B cell (primary cell): ENCODE measurements at regions not wholly inside any gene's neighbourhood (a gene's known extent, or its start where the extent isn't known, plus 50 kb on each side); places are given as distances from the start of the nearest gene placed in this dataset.
"Not testable (repeated sequence)": the region's sequence is repeated elsewhere in the genome, so short reads cannot be mapped to it uniquely, and the experiment has no call there.

Experiments
- ATAC-seq: fragments of 200-7000 bp; cut with Tn5 transposase; one replicate; pipeline ENCODE4 v1.10.0; 2021; ENCODE audit warnings: low read depth, mild to moderate bottlenecking, moderate number of reproducible peaks, moderate library complexity
- CTCF ChIA-PET: fragments of 350-600 bp; sonication (Branson Sonifier 250); formaldehyde crosslinking; loops from one replicate; lab custom pipeline; 2021; ENCODE audit warnings: antibody characterized with exemption, inconsistent platforms; lab: Charles Lee
- POLR2A ChIA-PET: fragments of 350-600 bp; sonication (Branson Sonifier 250); formaldehyde crosslinking; loops from one replicate; lab custom pipeline; 2021; ENCODE audit warnings: antibody characterized with exemption; lab: Charles Lee
- DNase-seq: peaks from one replicate; pipeline ENCODE4 v3.0.0; 2013
- H2AFZ ChIP-seq: 2 replicates; pipeline ENCODE4 v1.6.1; 2012; ENCODE audit warnings: mild to moderate bottlenecking, low read depth, low read length; ENCODE audit not compliant: insufficient read depth, poor library complexity, severe bottlenecking
- H3K27ac ChIP-seq, 2 donors: 1 replicate in 1 of 2; 2 replicates in 1 of 2; pipeline ENCODE4 v1.5.1; 2012 to 2013; ENCODE audit warnings: low read length in 2 of 2, mild to moderate bottlenecking in 2 of 2, moderate library complexity in 1 of 2
- H3K27me3 ChIP-seq, 4 experiments: fragments of 200-600 bp in 1 of 4; sonication (generic) in 1 of 4; replicated peaks in 1 of 4; 1 replicate in 2 of 4; 2 replicates in 2 of 4; pipeline versions ENCODE4 v1.6.1 to v1.7.0; 2013 to 2016; ENCODE audit warnings: low read length in 3 of 4, mild to moderate bottlenecking in 2 of 4, mixed read lengths in 1 of 4, moderate library complexity in 1 of 4; ENCODE audit not compliant: insufficient read depth in 4 of 4, control insufficient read depth in 3 of 4; ENCODE audit errors: control extremely low read depth in 1 of 4
- H3K36me3 ChIP-seq, 2 experiments: replicated peaks in 1 of 2; 1 replicate in 1 of 2; 2 replicates in 1 of 2; pipeline versions ENCODE4 v1.6.1 to v1.7.1; 2013; ENCODE audit warnings: low read length in 1 of 2; ENCODE audit not compliant: insufficient read depth in 2 of 2, control insufficient read depth in 1 of 2; ENCODE audit errors: control extremely low read depth in 1 of 2, extremely low read depth in 1 of 2
- H3K4me1 ChIP-seq, 2 donors: fragments of 200-600 bp in 1 of 2; sonication (generic) in 1 of 2; 1 replicate in 1 of 2; 2 replicates in 1 of 2; pipeline versions ENCODE4 v1.5.1 to v1.6.1; 2013 to 2017; ENCODE audit warnings: low read length in 2 of 2; ENCODE audit not compliant: control insufficient read depth in 2 of 2, insufficient read depth in 2 of 2
- H3K4me2 ChIP-seq: replicated peaks from 2 replicates; pipeline ENCODE3; 2012; ENCODE audit warnings: mild to moderate bottlenecking, low read depth, low read length; ENCODE audit not compliant: poor library complexity, severe bottlenecking
- H3K4me3 ChIP-seq, 5 experiments: fragments of 200-600 bp in 1 of 5; sonication (generic) in 1 of 5; 1 replicate in 3 of 5; 2 replicates in 2 of 5; pipeline versions ENCODE4 v1.5.1 to v1.7.0; 2011 to 2016; ENCODE audit warnings: low read length in 4 of 5, mild to moderate bottlenecking in 4 of 5, low read depth in 2 of 5, control low read depth in 1 of 5, moderate library complexity in 1 of 5; ENCODE audit not compliant: insufficient read depth in 1 of 5; ENCODE audit errors: control extremely low read depth in 1 of 5, extremely low read depth in 1 of 5
- H3K79me2 ChIP-seq: fragments of 200-600 bp; sonication (generic); one replicate; pipeline ENCODE4 v1.6.0; 2016; ENCODE audit warnings: low read length; ENCODE audit not compliant: control insufficient read depth, insufficient read depth
- H3K9ac ChIP-seq: fragments of 200-600 bp; sonication (generic); 2 replicates; pipeline ENCODE4 v1.6.1; 2017; ENCODE audit warnings: mild to moderate bottlenecking, low read length, moderate library complexity
- H3K9me3 ChIP-seq, 3 donors: one replicate each; pipeline versions ENCODE4 v1.6.1 to v1.7.1; 2013; ENCODE audit warnings: low read length in 2 of 3; ENCODE audit not compliant: control insufficient read depth in 2 of 3, insufficient read depth in 1 of 3; ENCODE audit errors: control extremely low read depth in 1 of 3
- H4K20me1 ChIP-seq: 2 replicates; pipeline ENCODE4 v1.6.0; 2012; ENCODE audit warnings: mild to moderate bottlenecking, low read length; ENCODE audit not compliant: insufficient read depth, control insufficient read depth, poor library complexity, severe bottlenecking
- H3K27ac Mint-ChIP-seq: one replicate; pipeline ENCODE4 v1.8.0; 2021; ENCODE audit warnings: mixed read lengths
- H3K27me3 Mint-ChIP-seq: one replicate; pipeline ENCODE4 v1.8.0; 2021; ENCODE audit warnings: mixed read lengths
- H3K4me1 Mint-ChIP-seq: one replicate; pipeline ENCODE4 v1.8.0; 2021; ENCODE audit warnings: mixed read lengths
- H3K4me3 Mint-ChIP-seq: one replicate; pipeline ENCODE4 v1.8.0; 2021; ENCODE audit warnings: mixed read lengths
- H3K9me3 Mint-ChIP-seq: one replicate; pipeline ENCODE4 v1.8.0; 2022; ENCODE audit warnings: mixed read lengths; ENCODE audit not compliant: insufficient read depth
- WGBS: methylation state at CpG from one replicate; pipeline ENCODE4 v1.1.5; 2013; ENCODE audit warnings: missing lambda C conversion rate; ENCODE audit not compliant: insufficient coverage; 5-methylcytosine and 5-hydroxymethylcytosine counted together
- intact Hi-C: fragments of 100-400 bp; cut with micrococcal nuclease; formaldehyde crosslinking; loops from one replicate; pipeline ENCODE4 v1.10.0; 2022

GRCh38 chr11:71723991-71724390, 109.0 kb upstream of the DEFB108B start:
- H4K20me1 ChIP-seq, DNase-seq, POLR2A ChIA-PET, H2AFZ ChIP-seq, intact Hi-C loops, H3K9ac ChIP-seq, H3K79me2 ChIP-seq, H3K4me3 ChIP-seq, H3K4me3 Mint-ChIP-seq, CTCF ChIA-PET, H3K27me3 ChIP-seq, H3K36me3 ChIP-seq, H3K4me1 ChIP-seq, ATAC-seq, H3K9me3 ChIP-seq, H3K4me2 ChIP-seq, H3K27ac ChIP-seq, H3K27ac Mint-ChIP-seq, H3K4me1 Mint-ChIP-seq, H3K9me3 Mint-ChIP-seq: not testable (repeated sequence)
- WGBS: 97% methylated on average over 5 of the region's 5 CpGs
- peaks cover 20% of the 10 kb centered on the region for H3K27me3 Mint-ChIP-seq

- POLR2A ChIA-PET, H3K27me3 ChIP-seq, H4K20me1 ChIP-seq, ATAC-seq, H2AFZ ChIP-seq, H3K4me1 ChIP-seq, H3K36me3 ChIP-seq, H3K9ac ChIP-seq, DNase-seq, intact Hi-C loops, H3K27ac Mint-ChIP-seq, H3K79me2 ChIP-seq, H3K4me1 Mint-ChIP-seq, H3K9me3 ChIP-seq, H3K9me3 Mint-ChIP-seq, H3K4me2 ChIP-seq, H3K27ac ChIP-seq, H3K4me3 Mint-ChIP-seq, H3K4me3 ChIP-seq, CTCF ChIA-PET: not testable (repeated sequence)
- 93% methylated on average over 4 of the region's 8 CpGs for WGBS
- peaks cover 17% of the 10 kb centered on the region for H3K27me3 Mint-ChIP-seq
These were observed 102.3 kb upstream of the DEFB108B start for GRCh38 chr11:71730748-71731147.

GRCh38 chr11:71734368-71734767, 98.6 kb upstream of the DEFB108B start:
- H3K9me3 Mint-ChIP-seq, ATAC-seq, H3K4me2 ChIP-seq, CTCF ChIA-PET, intact Hi-C loops, H3K27me3 ChIP-seq, H3K79me2 ChIP-seq, H3K27ac ChIP-seq, POLR2A ChIA-PET, DNase-seq, H3K4me3 ChIP-seq, H2AFZ ChIP-seq, H3K9ac ChIP-seq, H3K36me3 ChIP-seq, H3K9me3 ChIP-seq, H3K4me1 Mint-ChIP-seq, H4K20me1 ChIP-seq, H3K4me3 Mint-ChIP-seq, H3K4me1 ChIP-seq, H3K27ac Mint-ChIP-seq: not testable (repeated sequence)
- H3K27me3 Mint-ChIP-seq: peaks cover 24% of the 10 kb centered on the region
- no CpG with 5 or more reads among the region's 3 CpGs for WGBS

GRCh38 chr11:71738317-71738716, 94.7 kb upstream of the DEFB108B start:
- H3K4me2 ChIP-seq, DNase-seq, H2AFZ ChIP-seq, intact Hi-C loops, H3K4me1 ChIP-seq, H3K27ac ChIP-seq, H3K4me3 ChIP-seq, H4K20me1 ChIP-seq, H3K79me2 ChIP-seq, H3K9me3 Mint-ChIP-seq, POLR2A ChIA-PET, CTCF ChIA-PET, ATAC-seq, H3K9ac ChIP-seq, H3K27ac Mint-ChIP-seq, H3K27me3 ChIP-seq, H3K36me3 ChIP-seq, H3K4me3 Mint-ChIP-seq, H3K9me3 ChIP-seq, H3K4me1 Mint-ChIP-seq: not testable (repeated sequence)
- WGBS: 98% methylated on average over 4 of the region's 4 CpGs
- peaks cover 42% of the 10 kb centered on the region for H3K27me3 Mint-ChIP-seq
